CD8-positive, alpha-beta memory T cell (primary cell): ENCODE measurements at regions not wholly inside any gene's neighbourhood (a gene's known extent, or its start where the extent isn't known, plus 50 kb on each side); places are given as distances from the start of the nearest gene placed in this dataset.

Source experiments
- CTCF ChIA-PET: fragments of 350-600 bp; sonication (Branson Sonifier 250); formaldehyde crosslinking; loops from one replicate; lab custom pipeline; 2021; ENCODE audit warnings: antibody characterized with exemption; lab: Charles Lee
- POLR2A ChIA-PET: fragments of 350-600 bp; sonication (Branson Sonifier 250); formaldehyde crosslinking; loops from one replicate; lab custom pipeline; 2021; ENCODE audit warnings: antibody characterized with exemption; lab: Charles Lee
- DNase-seq, 5 donors: peaks; one replicate each; pipeline versions ENCODE4 v3.0.0 to v3.0.0-alpha.2; 2020 to 2022; ENCODE audit warnings: mixed read lengths in 1 of 5
- H3K27ac ChIP-seq: one replicate; pipeline ENCODE4 v1.7.0; 2013; ENCODE audit warnings: low read depth, mild to moderate bottlenecking, low read length, moderate library complexity
- H3K27me3 ChIP-seq: 2 replicates; pipeline ENCODE4 v1.7.0; 2013; ENCODE audit warnings: low read length, mild to moderate bottlenecking; ENCODE audit not compliant: insufficient read depth, poor library complexity, severe bottlenecking
- H3K36me3 ChIP-seq: 2 replicates; pipeline ENCODE4 v1.7.0; 2013; ENCODE audit warnings: mild to moderate bottlenecking, low read length, moderate library complexity; ENCODE audit not compliant: insufficient read depth
- H3K4me1 ChIP-seq: 2 replicates; pipeline ENCODE4 v1.7.0; 2013; ENCODE audit warnings: mild to moderate bottlenecking, low read length, moderate library complexity; ENCODE audit not compliant: insufficient read depth
- H3K4me3 ChIP-seq: 2 replicates; pipeline ENCODE4 v1.7.0; 2013; ENCODE audit warnings: mild to moderate bottlenecking, low read length
- H3K9me3 ChIP-seq: 2 replicates; pipeline ENCODE4 v1.7.0; 2013; ENCODE audit warnings: mild to moderate bottlenecking, low read length
- H3K27ac Mint-ChIP-seq, 8 donors: one replicate each; pipeline ENCODE4 v1.8.0; 2020 to 2021; ENCODE audit warnings: mixed read lengths in 8 of 8, mild to moderate bottlenecking in 6 of 8, inconsistent platforms in 3 of 8, moderate library complexity in 3 of 8
- H3K27me3 Mint-ChIP-seq, 2 donors: one replicate each; pipeline ENCODE4 v1.8.0; 2020 to 2021; ENCODE audit warnings: mixed read lengths in 2 of 2, mild to moderate bottlenecking in 1 of 2, moderate library complexity in 1 of 2
- H3K36me3 Mint-ChIP-seq, 3 donors: one replicate each; pipeline ENCODE4 v1.8.0; 2020 to 2021; ENCODE audit warnings: mixed read lengths in 3 of 3, inconsistent platforms in 1 of 3, mild to moderate bottlenecking in 1 of 3
- H3K4me1 Mint-ChIP-seq, 3 donors: one replicate each; pipeline ENCODE4 v1.8.0; 2020 to 2021; ENCODE audit warnings: mixed read lengths in 3 of 3, inconsistent platforms in 1 of 3, mild to moderate bottlenecking in 1 of 3
- H3K4me3 Mint-ChIP-seq, 7 donors: one replicate each; pipeline ENCODE4 v1.8.0; 2020 to 2021; ENCODE audit warnings: mixed read lengths in 7 of 7, mild to moderate bottlenecking in 6 of 7, moderate library complexity in 4 of 7, inconsistent platforms in 2 of 7
- H3K9me3 Mint-ChIP-seq, 5 donors: one replicate each; pipeline ENCODE4 v1.8.0; 2020 to 2022; ENCODE audit warnings: mixed read lengths in 5 of 5, mild to moderate bottlenecking in 3 of 5, moderate library complexity in 2 of 5, inconsistent platforms in 1 of 5

DNA sequence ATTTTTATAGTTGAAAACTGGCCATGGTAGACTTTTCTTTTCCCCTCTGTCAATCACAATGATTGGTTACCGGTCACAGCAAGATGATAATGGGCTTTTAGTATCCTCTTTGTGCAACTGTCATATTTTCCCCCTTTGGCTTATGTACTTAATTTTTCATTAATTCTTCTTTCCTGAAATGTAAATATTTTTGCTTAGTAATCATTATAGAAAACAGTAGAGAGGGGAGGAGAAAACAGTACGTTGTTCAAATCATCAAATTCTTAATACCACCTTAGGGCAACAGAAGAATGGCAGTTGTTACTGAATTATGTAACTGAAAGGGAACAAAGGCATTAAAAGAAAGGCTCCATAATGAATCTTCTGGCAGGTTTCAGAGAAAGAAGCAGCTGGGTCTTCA lies 699.0 kb downstream of the METTL4 start:
- ChIA-PET CTCF (no interaction called here), POLR2A (no interaction called here)
- Mint-ChIP-seq H3K4me3 (no peak overlapping the region), H3K36me3 (no peaks in the 10 kb centered on the region), H3K9me3 (peaks cover 0 to 6% (median 0%) of the 10 kb centered on the region in 5 donors), H3K27ac (no peak overlapping the region), H3K27me3 (no peaks in the 10 kb centered on the region), H3K4me1 (no peaks in the 10 kb centered on the region)
- H3K36me3 ChIP-seq, result no peaks in the 10 kb centered on the region
- H3K4me1 ChIP-seq, result no peaks in the 10 kb centered on the region
- DNase-seq, result no peak
- H3K27me3 ChIP-seq, result no peaks in the 10 kb centered on the region
- no peak overlapping the region for H3K4me3 ChIP-seq
- no peaks in the 10 kb centered on the region for H3K9me3 ChIP-seq
- H3K27ac ChIP-seq, result no peak overlapping the region

DNA sequence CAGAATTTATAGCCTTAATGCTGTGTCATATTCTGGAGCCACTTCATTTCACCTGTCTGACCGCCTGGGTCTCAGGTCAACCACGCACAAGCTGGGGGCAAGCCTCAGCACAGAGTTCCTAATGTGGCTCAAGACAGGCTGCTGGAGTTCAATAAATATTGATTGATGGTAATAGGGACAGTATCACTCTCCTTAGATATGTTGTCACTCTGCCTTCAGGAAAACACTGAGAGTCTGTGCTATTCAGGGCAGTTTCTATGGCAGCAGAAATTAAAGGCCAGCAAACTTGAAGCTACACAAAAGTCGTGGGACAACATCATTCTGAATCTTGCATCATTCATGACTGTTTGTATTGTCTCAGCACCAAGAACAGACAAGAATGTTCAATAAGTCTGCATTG lies 696.1 kb downstream of the METTL4 start:
- no peak overlapping the region for H3K4me3 Mint-ChIP-seq

GRCh38 chr18:1884623-1885022 lies 686.7 kb downstream of the METTL4 start:
- no peak for DNase-seq
- no peaks in the 10 kb centered on the region for H3K4me1 Mint-ChIP-seq
- CTCF ChIA-PET, result no interaction called here
- H3K27me3 Mint-ChIP-seq, result peaks cover 0 to 6% of the 10 kb centered on the region in 2 donors
- H3K36me3 Mint-ChIP-seq, result no peaks in the 10 kb centered on the region
- Histone ChIP-seq H3K4me3 (no peak overlapping the region), H3K4me1 (no peaks in the 10 kb centered on the region), H3K36me3 (no peaks in the 10 kb centered on the region), H3K27me3 (no peaks in the 10 kb centered on the region), H3K9me3 (no peaks in the 10 kb centered on the region), H3K27ac (no peak overlapping the region)
- H3K9me3 Mint-ChIP-seq, result peaks cover 0 to 10% (median 4%) of the 10 kb centered on the region in 5 donors
- H3K4me3 Mint-ChIP-seq, result no peak overlapping the region
- POLR2A ChIA-PET, result no interaction called here
- H3K27ac Mint-ChIP-seq, result no peak overlapping the region

More for the DNA sequence above, 696.1 kb downstream of the METTL4 start:
- H3K36me3 ChIP-seq, result no peaks in the 10 kb centered on the region
- H3K4me1 Mint-ChIP-seq, result no peaks in the 10 kb centered on the region
- H3K4me1 ChIP-seq, result no peaks in the 10 kb centered on the region
- CTCF ChIA-PET, result no interaction called here
- no peaks in the 10 kb centered on the region for H3K36me3 Mint-ChIP-seq
- no peaks in the 10 kb centered on the region for H3K9me3 ChIP-seq
- H3K27ac Mint-ChIP-seq, result no peak overlapping the region
- no peaks in the 10 kb centered on the region for H3K27me3 ChIP-seq
- no peak overlapping the region for H3K27ac ChIP-seq
- peaks cover 0 to 10% (median 0%) of the 10 kb centered on the region in 5 donors for H3K9me3 Mint-ChIP-seq
- DNase-seq, result no peak
- H3K4me3 ChIP-seq, result no peak overlapping the region
- POLR2A ChIA-PET, result no interaction called here
- no peaks in the 10 kb centered on the region for H3K27me3 Mint-ChIP-seq

DNA sequence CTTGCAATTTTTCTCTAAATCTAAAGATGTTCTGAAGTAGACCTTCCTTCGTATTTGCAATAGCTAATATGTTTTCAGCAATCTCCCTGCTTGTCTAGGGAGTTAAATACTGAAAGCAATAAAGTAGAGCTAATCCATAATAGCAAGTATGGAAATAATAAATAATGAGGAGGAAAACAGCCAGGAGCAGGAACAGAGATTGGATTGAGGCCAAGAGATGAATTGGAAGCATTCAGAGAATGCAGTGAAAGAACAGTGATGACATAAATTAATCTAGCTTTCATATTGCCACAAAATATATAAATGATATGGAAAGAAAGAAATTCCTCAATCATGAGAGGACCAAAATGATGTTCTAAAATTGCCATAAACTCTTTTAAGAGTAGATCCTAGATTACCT lies 679.7 kb downstream of the METTL4 start:
- ChIA-PET POLR2A (no interaction called here), CTCF (no interaction called here)
- Histone ChIP-seq H3K4me3 (no peak overlapping the region), H3K4me1 (no peaks in the 10 kb centered on the region), H3K9me3 (no peaks in the 10 kb centered on the region), H3K27me3 (no peaks in the 10 kb centered on the region), H3K27ac (no peak overlapping the region), H3K36me3 (no peaks in the 10 kb centered on the region)
- no peak overlapping the region for H3K27ac Mint-ChIP-seq
- no peak for DNase-seq
- H3K4me1 Mint-ChIP-seq, result no peaks in the 10 kb centered on the region
- H3K36me3 Mint-ChIP-seq, result no peaks in the 10 kb centered on the region
- H3K9me3 Mint-ChIP-seq, result peaks cover 0 to 11% (median 0%) of the 10 kb centered on the region in 5 donors
- peaks cover 0 to 2% of the 10 kb centered on the region in 2 donors for H3K27me3 Mint-ChIP-seq
- no peak overlapping the region for H3K4me3 Mint-ChIP-seq

DNA sequence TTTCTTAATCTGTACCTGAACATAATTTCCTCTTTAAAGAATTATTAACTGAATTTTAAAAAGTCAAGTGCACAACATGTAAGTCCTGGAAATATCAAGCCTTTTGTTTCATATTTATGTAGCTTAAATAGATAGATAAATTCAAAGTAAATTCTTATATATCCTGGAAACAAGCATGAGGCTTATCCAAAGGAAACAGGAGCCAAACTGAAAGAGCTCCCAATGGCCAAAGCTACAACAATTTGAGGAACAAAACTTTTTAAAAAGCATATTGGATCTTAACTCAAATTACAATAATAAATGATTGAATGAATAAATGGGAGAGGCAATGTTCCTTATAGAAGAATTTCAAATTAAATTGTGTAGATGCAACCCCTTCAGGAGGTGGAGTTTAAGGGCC lies 679.1 kb downstream of the METTL4 start:
- Histone ChIP-seq H3K36me3 (no peaks in the 10 kb centered on the region), H3K27ac (no peak overlapping the region), H3K9me3 (no peaks in the 10 kb centered on the region), H3K4me3 (no peak overlapping the region), H3K27me3 (no peaks in the 10 kb centered on the region), H3K4me1 (no peaks in the 10 kb centered on the region)
- Mint-ChIP-seq H3K9me3 (peaks cover 0 to 11% (median 0%) of the 10 kb centered on the region in 5 donors), H3K4me3 (no peak overlapping the region), H3K36me3 (no peaks in the 10 kb centered on the region), H3K4me1 (no peaks in the 10 kb centered on the region), H3K27me3 (peaks cover 0 to 2% of the 10 kb centered on the region in 2 donors), H3K27ac (no peak overlapping the region)
- POLR2A ChIA-PET, result no interaction called here
- CTCF ChIA-PET, result no interaction called here
- no peak for DNase-seq

DNA sequence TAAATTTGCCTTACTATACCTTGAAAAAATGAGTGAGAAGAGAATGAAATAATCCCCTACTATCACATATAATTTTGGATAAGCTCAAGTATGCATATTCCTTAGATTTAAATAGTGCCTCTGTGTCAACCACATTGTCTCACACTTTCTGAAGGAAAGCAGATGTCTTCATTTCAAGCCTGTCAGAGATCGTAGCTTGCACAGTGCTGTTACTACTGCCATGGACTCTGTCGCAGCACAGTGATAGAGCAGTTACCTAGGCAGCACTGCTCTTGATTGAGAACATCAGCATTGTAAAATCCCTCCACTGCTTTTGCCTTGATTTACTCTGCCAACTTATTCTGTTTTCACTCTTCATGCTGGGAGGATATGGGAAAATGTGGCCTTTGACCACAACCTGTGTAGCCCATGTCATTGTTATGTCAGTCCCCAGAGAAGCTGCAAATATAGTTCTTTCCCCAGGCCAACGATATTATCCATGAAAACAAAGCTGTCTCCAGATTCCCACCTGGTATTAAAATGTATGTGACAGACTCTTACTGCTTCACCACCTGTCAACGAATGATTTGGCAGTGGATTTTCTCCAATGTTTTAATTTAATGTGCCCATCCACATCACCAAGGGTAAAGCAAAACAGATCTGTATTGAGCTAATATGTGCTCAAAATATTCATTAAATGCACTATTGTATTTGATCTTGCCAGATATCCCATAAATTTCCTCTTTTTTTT lies 675.7 kb downstream of the METTL4 start:
- Histone ChIP-seq H3K36me3 (no peaks in the 10 kb centered on the region), H3K4me3 (no peak overlapping the region), H3K9me3 (no peaks in the 10 kb centered on the region), H3K27ac (no peak overlapping the region), H3K27me3 (no peaks in the 10 kb centered on the region), H3K4me1 (no peaks in the 10 kb centered on the region)
- Mint-ChIP-seq H3K27ac (no peak overlapping the region), H3K36me3 (no peaks in the 10 kb centered on the region), H3K4me1 (no peaks in the 10 kb centered on the region), H3K27me3 (no peaks in the 10 kb centered on the region), H3K4me3 (no peak overlapping the region), H3K9me3 (peaks cover 0 to 9% (median 0%) of the 10 kb centered on the region in 5 donors)
- ChIA-PET POLR2A (no interaction called here), CTCF (no interaction called here)
- no peak for DNase-seq

- H3K27ac ChIP-seq, result no peak overlapping the region
- ChIA-PET CTCF (no interaction called here), POLR2A (no interaction called here)
- no peak overlapping the region for H3K4me3 Mint-ChIP-seq
- no peaks in the 10 kb centered on the region for H3K4me1 Mint-ChIP-seq
- H3K36me3 Mint-ChIP-seq, result no peaks in the 10 kb centered on the region
- H3K4me3 ChIP-seq, result no peak overlapping the region
- H3K27me3 Mint-ChIP-seq, result no peaks in the 10 kb centered on the region
- no peaks in the 10 kb centered on the region for H3K36me3 ChIP-seq
- no peaks in the 10 kb centered on the region for H3K4me1 ChIP-seq
- H3K27me3 ChIP-seq, result no peaks in the 10 kb centered on the region
- H3K9me3 ChIP-seq, result no peaks in the 10 kb centered on the region
- H3K9me3 Mint-ChIP-seq, result peaks cover 0 to 11% (median 7%) of the 10 kb centered on the region in 5 donors
- DNase-seq, result no peak
- no peak overlapping the region for H3K27ac Mint-ChIP-seq
Measured at GRCh38 chr18:1906421-1906820, 664.9 kb downstream of the METTL4 start.

- ChIA-PET CTCF (no interaction called here), POLR2A (no interaction called here)
- H3K27ac ChIP-seq, result no peak overlapping the region
- no peak overlapping the region for H3K27ac Mint-ChIP-seq
- no peaks in the 10 kb centered on the region for H3K36me3 ChIP-seq
- no peaks in the 10 kb centered on the region for H3K27me3 ChIP-seq
- H3K9me3 ChIP-seq, result no peaks in the 10 kb centered on the region
- no peaks in the 10 kb centered on the region for H3K4me1 Mint-ChIP-seq
- H3K9me3 Mint-ChIP-seq, result peaks cover 2 to 11% (median 7%) of the 10 kb centered on the region in 5 donors
- H3K36me3 Mint-ChIP-seq, result no peaks in the 10 kb centered on the region
- H3K4me1 ChIP-seq, result no peaks in the 10 kb centered on the region
- DNase-seq, result no peak
- no peak overlapping the region for H3K4me3 Mint-ChIP-seq
- H3K27me3 Mint-ChIP-seq, result no peaks in the 10 kb centered on the region
- no peak overlapping the region for H3K4me3 ChIP-seq
Measured at GRCh38 chr18:1907470-1908206, 663.7 kb downstream of the METTL4 start.
